DND-41 (cell line): ENCODE measurements at regions not wholly inside any gene's neighbourhood (a gene's known extent, or its start where the extent isn't known, plus 50 kb on each side); places are given as distances from the start of the nearest gene placed in this dataset.

Experiments
- EZH2 ChIP-seq: IDR thresholded peaks from 3 replicates; pipeline ENCODE4 v1.6.1; 2012; ENCODE audit warnings: borderline replicate concordance, low read depth, mild to moderate bottlenecking, moderate library complexity, low read length, inconsistent platforms; ENCODE audit not compliant: severe bottlenecking
- TF ChIP-seq, protein P1 (sequence below): IDR thresholded peaks from 2 replicates; pipeline ENCODE4 v1.5.1; 2012; ENCODE audit warnings: borderline replicate concordance, low read length, moderate library complexity, mild to moderate bottlenecking; ENCODE audit not compliant: poor library complexity, severe bottlenecking; ENCODE audit errors: extremely low read depth

DNA sequence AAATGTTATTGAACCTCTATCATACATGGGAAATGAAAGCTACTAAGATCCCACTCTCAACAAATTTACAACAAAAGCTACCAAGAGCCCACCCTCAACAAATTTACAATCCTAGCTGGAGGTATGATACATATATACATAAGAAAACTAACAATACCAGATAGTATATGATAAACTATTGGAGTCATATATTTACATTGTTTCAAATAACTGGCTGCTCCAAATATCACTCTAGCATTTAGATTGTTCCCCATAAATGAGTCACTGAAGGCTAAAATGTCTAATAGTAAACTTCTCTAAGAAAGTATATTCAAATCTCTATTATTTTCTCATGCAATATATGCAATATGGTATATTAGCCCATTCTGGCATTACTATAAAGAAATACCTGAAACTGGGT lies 151.1 kb downstream of the TMEM161B start:
- TF ChIP-seq EZH2, result no peak
- TF ChIP-seq, protein P1, sequence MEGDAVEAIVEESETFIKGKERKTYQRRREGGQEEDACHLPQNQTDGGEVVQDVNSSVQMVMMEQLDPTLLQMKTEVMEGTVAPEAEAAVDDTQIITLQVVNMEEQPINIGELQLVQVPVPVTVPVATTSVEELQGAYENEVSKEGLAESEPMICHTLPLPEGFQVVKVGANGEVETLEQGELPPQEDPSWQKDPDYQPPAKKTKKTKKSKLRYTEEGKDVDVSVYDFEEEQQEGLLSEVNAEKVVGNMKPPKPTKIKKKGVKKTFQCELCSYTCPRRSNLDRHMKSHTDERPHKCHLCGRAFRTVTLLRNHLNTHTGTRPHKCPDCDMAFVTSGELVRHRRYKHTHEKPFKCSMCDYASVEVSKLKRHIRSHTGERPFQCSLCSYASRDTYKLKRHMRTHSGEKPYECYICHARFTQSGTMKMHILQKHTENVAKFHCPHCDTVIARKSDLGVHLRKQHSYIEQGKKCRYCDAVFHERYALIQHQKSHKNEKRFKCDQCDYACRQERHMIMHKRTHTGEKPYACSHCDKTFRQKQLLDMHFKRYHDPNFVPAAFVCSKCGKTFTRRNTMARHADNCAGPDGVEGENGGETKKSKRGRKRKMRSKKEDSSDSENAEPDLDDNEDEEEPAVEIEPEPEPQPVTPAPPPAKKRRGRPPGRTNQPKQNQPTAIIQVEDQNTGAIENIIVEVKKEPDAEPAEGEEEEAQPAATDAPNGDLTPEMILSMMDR, result no peak
